Chondrocyte (in vitro differentiated cells): ENCODE measurements at regions not wholly inside any gene's neighbourhood (a gene's known extent, or its start where the extent isn't known, plus 50 kb on each side); places are given as distances from the start of the nearest gene placed in this dataset.

ENCODE experiments used
- DNase-seq: peaks from one replicate; pipeline ENCODE4 v3.0.0; 2021; ENCODE audit warnings: mixed read lengths, low spot score
- H3K27ac Mint-ChIP-seq: one replicate; pipeline ENCODE4 v1.8.0; 2021; ENCODE audit warnings: mild to moderate bottlenecking, moderate library complexity, mixed read lengths; ENCODE audit not compliant: unreplicated experiment
- H3K27me3 Mint-ChIP-seq: 2 replicates; pipeline ENCODE4 v1.8.0; 2021; ENCODE audit warnings: low read depth, mixed read lengths
- H3K36me3 Mint-ChIP-seq: 2 replicates; pipeline ENCODE4 v1.8.0; 2021; ENCODE audit warnings: low read depth, mixed read lengths
- H3K4me1 Mint-ChIP-seq: 2 replicates; pipeline ENCODE4 v1.8.0; 2021; ENCODE audit warnings: low read depth, mild to moderate bottlenecking, mixed read lengths
- H3K4me3 Mint-ChIP-seq: one replicate; pipeline ENCODE4 v1.8.0; 2021; ENCODE audit warnings: mild to moderate bottlenecking, moderate library complexity, mixed read lengths; ENCODE audit not compliant: unreplicated experiment
- H3K9me3 Mint-ChIP-seq: 2 replicates; pipeline ENCODE4 v1.8.0; 2021; ENCODE audit warnings: low read depth, mixed read lengths
- CTCF ChIP-seq: fragments of 200-600 bp; sonication (generic); IDR thresholded peaks from 2 replicates; pipeline ENCODE4 v1.5.0; 2021; ENCODE audit warnings: antibody characterized with exemption, mild to moderate bottlenecking, moderate library complexity

- peaks cover 10% of the 10 kb centered on the region for H3K4me1 Mint-ChIP-seq
- H3K4me3 Mint-ChIP-seq, result no peak overlapping the region
- H3K27ac Mint-ChIP-seq, result peak overlapping the region; percentile 52
- peaks cover 9% of the 10 kb centered on the region for H3K36me3 Mint-ChIP-seq
- peaks cover 31% of the 10 kb centered on the region for H3K9me3 Mint-ChIP-seq
- no peak for TF ChIP-seq CTCF
- no peaks in the 10 kb centered on the region for H3K27me3 Mint-ChIP-seq
- no peak for DNase-seq
Observed at GRCh38 chr3:83934192-83935021, 1024.4 kb upstream of the CADM2 start.

GRCh38 chr3:83938491-83938890 lies 1020.3 kb upstream of the CADM2 start:
- Mint-ChIP-seq H3K4me1 (peaks cover 10% of the 10 kb centered on the region), H3K36me3 (no peaks in the 10 kb centered on the region), H3K4me3 (no peak overlapping the region), H3K9me3 (peaks cover 15% of the 10 kb centered on the region), H3K27ac (no peak overlapping the region), H3K27me3 (no peaks in the 10 kb centered on the region)
- DNase-seq, result no peak
- no peak for TF ChIP-seq CTCF

GRCh38 chr3:83941990-83942745 lies 1016.6 kb upstream of the CADM2 start:
- no peak for TF ChIP-seq CTCF
- no peak for DNase-seq
- Mint-ChIP-seq H3K9me3 (peaks cover 11% of the 10 kb centered on the region), H3K36me3 (no peaks in the 10 kb centered on the region), H3K27ac (no peak overlapping the region), H3K4me1 (peaks cover 15% of the 10 kb centered on the region), H3K4me3 (no peak overlapping the region), H3K27me3 (no peaks in the 10 kb centered on the region)

- no peak for TF ChIP-seq CTCF
- Mint-ChIP-seq H3K9me3 (peaks cover 11% of the 10 kb centered on the region), H3K4me3 (no peak overlapping the region), H3K27ac (no peak overlapping the region), H3K4me1 (peaks cover 27% of the 10 kb centered on the region), H3K36me3 (no peaks in the 10 kb centered on the region), H3K27me3 (no peaks in the 10 kb centered on the region)
- no peak for DNase-seq
Observed at GRCh38 chr3:83946049-83946448, 1012.7 kb upstream of the CADM2 start.

GRCh38 chr3:83946554-83946953 lies 1012.2 kb upstream of the CADM2 start:
- Mint-ChIP-seq H3K4me1 (peaks cover 27% of the 10 kb centered on the region), H3K9me3 (peaks cover 11% of the 10 kb centered on the region), H3K36me3 (no peaks in the 10 kb centered on the region), H3K27me3 (no peaks in the 10 kb centered on the region), H3K27ac (no peak overlapping the region), H3K4me3 (no peak overlapping the region)
- no peak for DNase-seq
- TF ChIP-seq CTCF, result peak; percentile 66
